Naive thymus-derived CD8-positive, alpha-beta T cell (primary cell): ENCODE measurements at regions not wholly inside any gene's neighbourhood (a gene's known extent, or its start where the extent isn't known, plus 50 kb on each side); places are given as distances from the start of the nearest gene placed in this dataset.

ENCODE experiments used
- ATAC-seq, 2 donors: fragments of 150-1000 bp; cut with Tn5 transposase in 1 of 2; sonication (Bioruptor Pico), chemical (Tn5 transposase) in 1 of 2; 1 replicate in 1 of 2; 2 replicates in 1 of 2; pipeline ENCODE4 v1.10.0; 2021; ENCODE audit warnings: mild to moderate bottlenecking in 2 of 2, moderate library complexity in 2 of 2
- POLR2A ChIA-PET: fragments of 350-600 bp; sonication (Branson Sonifier 250); formaldehyde crosslinking; loops from one replicate; lab custom pipeline; 2021; ENCODE audit warnings: antibody characterized with exemption; lab: Charles Lee
- DNase-seq, 10 donors: peaks; one replicate each; pipeline versions ENCODE4 v3.0.0 to v3.0.0-alpha.2; 2020 to 2022
- H3K27ac Mint-ChIP-seq, 10 donors: one replicate each; pipeline ENCODE4 v1.8.0; 2020 to 2022; ENCODE audit warnings: mild to moderate bottlenecking in 10 of 10, mixed read lengths in 10 of 10, moderate library complexity in 4 of 10, inconsistent platforms in 1 of 10
- H3K27me3 Mint-ChIP-seq, 5 donors: one replicate each; pipeline ENCODE4 v1.8.0; 2021 to 2022; ENCODE audit warnings: mixed read lengths in 5 of 5
- H3K36me3 Mint-ChIP-seq, 3 donors: one replicate each; pipeline ENCODE4 v1.8.0; 2020 to 2022; ENCODE audit warnings: mixed read lengths in 3 of 3, mild to moderate bottlenecking in 2 of 3, inconsistent platforms in 1 of 3
- H3K4me1 Mint-ChIP-seq, 4 donors: one replicate each; pipeline ENCODE4 v1.8.0; 2021 to 2022; ENCODE audit warnings: mixed read lengths in 4 of 4
- H3K4me3 Mint-ChIP-seq, 10 donors: one replicate each; pipeline ENCODE4 v1.8.0; 2020 to 2022; ENCODE audit warnings: mild to moderate bottlenecking in 10 of 10, mixed read lengths in 10 of 10, moderate library complexity in 6 of 10, inconsistent platforms in 1 of 10
- H3K9me3 Mint-ChIP-seq, 9 donors: one replicate each; pipeline ENCODE4 v1.8.0; 2020 to 2022; ENCODE audit warnings: mixed read lengths in 9 of 9, mild to moderate bottlenecking in 3 of 9, inconsistent platforms in 1 of 9, moderate library complexity in 1 of 9

- Mint-ChIP-seq H3K4me3 (no peak overlapping the region), H3K27ac (no peak overlapping the region), H3K27me3 (no peaks in the 10 kb centered on the region), H3K4me1 (no peaks in the 10 kb centered on the region), H3K9me3 (peaks cover 0 to 20% (median 5%) of the 10 kb centered on the region in 9 donors), H3K36me3 (no peaks in the 10 kb centered on the region)
- POLR2A ChIA-PET: no interaction called here
- no peak for DNase-seq
- ATAC-seq: no peak
Measured at GRCh38 chr4:28548594-28548993, 1688.0 kb downstream of the STIM2 start.

- POLR2A ChIA-PET: no interaction called here
- no peak overlapping the region for H3K27ac Mint-ChIP-seq
- DNase-seq (no peak), ATAC-seq (no peak)
- no peaks in the 10 kb centered on the region for H3K27me3 Mint-ChIP-seq
- H3K4me3 Mint-ChIP-seq: no peak overlapping the region
- peaks cover 2 to 20% (median 11%) of the 10 kb centered on the region in 9 donors for H3K9me3 Mint-ChIP-seq
- no peaks in the 10 kb centered on the region for H3K36me3 Mint-ChIP-seq
- no peaks in the 10 kb centered on the region for H3K4me1 Mint-ChIP-seq
Measured at GRCh38 chr4:28555866-28556265, 1695.2 kb downstream of the STIM2 start.

GRCh38 chr4:28557755-28558154 lies 1697.1 kb downstream of the STIM2 start:
- Mint-ChIP-seq H3K4me1 (no peaks in the 10 kb centered on the region), H3K36me3 (no peaks in the 10 kb centered on the region), H3K27ac (no peak overlapping the region), H3K9me3 (peaks cover 2 to 19% (median 11%) of the 10 kb centered on the region in 9 donors), H3K4me3 (no peak overlapping the region), H3K27me3 (no peaks in the 10 kb centered on the region)
- POLR2A ChIA-PET: no interaction called here
- ATAC-seq (no peak), DNase-seq (no peak)

GRCh38 chr4:28558895-28559294 lies 1698.3 kb downstream of the STIM2 start:
- H3K27me3 Mint-ChIP-seq: no peaks in the 10 kb centered on the region
- no peaks in the 10 kb centered on the region for H3K4me1 Mint-ChIP-seq
- no peak overlapping the region for H3K27ac Mint-ChIP-seq
- H3K36me3 Mint-ChIP-seq: no peaks in the 10 kb centered on the region
- DNase-seq (no peak), ATAC-seq (no peak)
- no peak overlapping the region for H3K4me3 Mint-ChIP-seq
- POLR2A ChIA-PET: no interaction called here
- peaks cover 0 to 13% (median 7%) of the 10 kb centered on the region in 9 donors for H3K9me3 Mint-ChIP-seq

- H3K36me3 Mint-ChIP-seq: no peaks in the 10 kb centered on the region
- H3K27ac Mint-ChIP-seq: no peak overlapping the region
- ATAC-seq (no peak), DNase-seq (no peak)
- H3K4me3 Mint-ChIP-seq: no peak overlapping the region
- H3K27me3 Mint-ChIP-seq: no peaks in the 10 kb centered on the region
- no peaks in the 10 kb centered on the region for H3K4me1 Mint-ChIP-seq
- peaks cover 0 to 18% (median 8%) of the 10 kb centered on the region in 9 donors for H3K9me3 Mint-ChIP-seq
- POLR2A ChIA-PET: no interaction called here
Measured at GRCh38 chr4:28562913-28563312, 1702.3 kb downstream of the STIM2 start.

GRCh38 chr4:28565396-28565795 lies 1704.8 kb downstream of the STIM2 start:
- POLR2A ChIA-PET: no interaction called here
- H3K36me3 Mint-ChIP-seq: no peaks in the 10 kb centered on the region
- H3K9me3 Mint-ChIP-seq: peaks cover 0 to 32% (median 9%) of the 10 kb centered on the region in 9 donors
- H3K27ac Mint-ChIP-seq: no peak overlapping the region
- no peak overlapping the region for H3K4me3 Mint-ChIP-seq
- no peaks in the 10 kb centered on the region for H3K27me3 Mint-ChIP-seq
- ATAC-seq: no peak
- H3K4me1 Mint-ChIP-seq: no peaks in the 10 kb centered on the region
- no peak for DNase-seq

GRCh38 chr4:28600958-28601357 lies 1740.3 kb downstream of the STIM2 start:
- POLR2A ChIA-PET: no interaction called here
- Mint-ChIP-seq H3K36me3 (no peaks in the 10 kb centered on the region), H3K9me3 (peaks cover 0 to 23% (median 7%) of the 10 kb centered on the region in 9 donors), H3K4me1 (no peaks in the 10 kb centered on the region), H3K27me3 (no peaks in the 10 kb centered on the region), H3K27ac (no peak overlapping the region), H3K4me3 (no peak overlapping the region)
- no peak for ATAC-seq
- DNase-seq: no peak

GRCh38 chr4:28621591-28621990 lies 1761.0 kb downstream of the STIM2 start:
- DNase-seq (no peak), ATAC-seq (no peak)
- Mint-ChIP-seq H3K36me3 (no peaks in the 10 kb centered on the region), H3K4me3 (no peak overlapping the region), H3K9me3 (peaks cover 0 to 30% (median 8%) of the 10 kb centered on the region in 9 donors), H3K27ac (no peak overlapping the region), H3K27me3 (no peaks in the 10 kb centered on the region), H3K4me1 (no peaks in the 10 kb centered on the region)
- POLR2A ChIA-PET: no interaction called here

GRCh38 chr4:28636971-28637370 lies 1776.3 kb downstream of the STIM2 start:
- ATAC-seq: no peak
- POLR2A ChIA-PET: no interaction called here
- no peak overlapping the region for H3K27ac Mint-ChIP-seq
- peaks cover 0 to 11% (median 8%) of the 10 kb centered on the region in 9 donors for H3K9me3 Mint-ChIP-seq
- H3K27me3 Mint-ChIP-seq: no peaks in the 10 kb centered on the region
- DNase-seq: no peak
- H3K4me1 Mint-ChIP-seq: no peaks in the 10 kb centered on the region
- no peaks in the 10 kb centered on the region for H3K36me3 Mint-ChIP-seq
- H3K4me3 Mint-ChIP-seq: no peak overlapping the region

GRCh38 chr4:28639747-28640146 lies 1779.1 kb downstream of the STIM2 start:
- Mint-ChIP-seq H3K27ac (no peak overlapping the region), H3K36me3 (no peaks in the 10 kb centered on the region), H3K4me1 (no peaks in the 10 kb centered on the region), H3K27me3 (no peaks in the 10 kb centered on the region), H3K4me3 (no peak overlapping the region), H3K9me3 (peaks cover 0 to 7% (median 2%) of the 10 kb centered on the region in 9 donors)
- no peak for DNase-seq
- POLR2A ChIA-PET: no interaction called here
- no peak for ATAC-seq

GRCh38 chr4:28654618-28655017 lies 1794.0 kb downstream of the STIM2 start:
- Mint-ChIP-seq H3K27me3 (peaks cover 0 to 4% (median 0%) of the 10 kb centered on the region in 5 donors), H3K4me3 (no peak overlapping the region), H3K36me3 (no peaks in the 10 kb centered on the region), H3K9me3 (peaks cover 5 to 23% (median 9%) of the 10 kb centered on the region in 9 donors), H3K27ac (no peak overlapping the region), H3K4me1 (no peaks in the 10 kb centered on the region)
- ATAC-seq (no peak), DNase-seq (no peak)
- POLR2A ChIA-PET: no interaction called here

GRCh38 chr4:28665306-28665705 lies 1804.7 kb downstream of the STIM2 start:
- Mint-ChIP-seq H3K4me3 (no peak overlapping the region), H3K4me1 (no peaks in the 10 kb centered on the region), H3K27me3 (no peaks in the 10 kb centered on the region), H3K9me3 (peaks cover 0 to 18% (median 4%) of the 10 kb centered on the region in 9 donors), H3K36me3 (no peaks in the 10 kb centered on the region), H3K27ac (no peak overlapping the region)
- DNase-seq (no peak), ATAC-seq (no peak)
- POLR2A ChIA-PET: no interaction called here

GRCh38 chr4:28675582-28675981 lies 1814.9 kb downstream of the STIM2 start:
- DNase-seq: no peak
- H3K27me3 Mint-ChIP-seq: no peaks in the 10 kb centered on the region
- POLR2A ChIA-PET: no interaction called here
- peaks cover 0 to 2% (median 0%) of the 10 kb centered on the region in 3 donors for H3K36me3 Mint-ChIP-seq
- H3K9me3 Mint-ChIP-seq: peaks cover 0 to 13% (median 3%) of the 10 kb centered on the region in 9 donors
- no peak overlapping the region for H3K27ac Mint-ChIP-seq
- H3K4me3 Mint-ChIP-seq: no peak overlapping the region
- no peaks in the 10 kb centered on the region for H3K4me1 Mint-ChIP-seq
- ATAC-seq: no peak

GRCh38 chr4:28677808-28678207 lies 1817.2 kb downstream of the STIM2 start:
- POLR2A ChIA-PET: no interaction called here
- Mint-ChIP-seq H3K4me1 (no peaks in the 10 kb centered on the region), H3K27me3 (no peaks in the 10 kb centered on the region), H3K36me3 (no peaks in the 10 kb centered on the region), H3K27ac (no peak overlapping the region), H3K4me3 (no peak overlapping the region), H3K9me3 (peaks cover 0 to 4% (median 0%) of the 10 kb centered on the region in 9 donors)
- no peak for ATAC-seq
- no peak for DNase-seq
